Parathyroid adenoma (tissue), 2 donors: ENCODE measurements at regions not wholly inside any gene's neighbourhood (a gene's known extent, or its start where the extent isn't known, plus 50 kb on each side); places are given as distances from the start of the nearest gene placed in this dataset.

Experiments
- H2AFZ ChIP-seq: fragments of 300-600 bp; sonication (generic); one replicate; pipeline ENCODE4 v1.7.0; 2017; ENCODE audit warnings: antibody characterized with exemption, mild to moderate bottlenecking
- H3K27ac ChIP-seq: fragments of 300-600 bp; sonication (generic); one replicate; pipeline ENCODE4 v1.7.0; 2017
- H3K27me3 ChIP-seq: fragments of 300-600 bp; sonication (generic); one replicate; pipeline ENCODE4 v1.7.0; 2017; ENCODE audit warnings: low read length; ENCODE audit not compliant: control insufficient read depth, insufficient read depth
- H3K36me3 ChIP-seq: fragments of 300-600 bp; sonication (generic); one replicate; pipeline ENCODE4 v1.7.0; 2017; ENCODE audit warnings: low read length; ENCODE audit not compliant: control insufficient read depth, insufficient read depth
- H3K4me1 ChIP-seq: fragments of 300-600 bp; sonication (generic); one replicate; pipeline ENCODE4 v1.7.0; 2017; ENCODE audit warnings: control low read depth
- H3K4me2 ChIP-seq: fragments of 300-600 bp; sonication (generic); one replicate; pipeline ENCODE4 v1.7.0; 2017; ENCODE audit warnings: low read length
- H3K4me3 ChIP-seq: fragments of 300-600 bp; sonication (generic); one replicate; pipeline ENCODE4 v1.7.0; 2017; ENCODE audit warnings: low read depth, low read length
- H3K79me2 ChIP-seq: fragments of 300-600 bp; sonication (generic); one replicate; pipeline ENCODE4 v1.7.0; 2017; ENCODE audit warnings: control low read depth
- H3K9ac ChIP-seq: fragments of 300-600 bp; sonication (generic); one replicate; pipeline ENCODE4 v1.7.0; 2017; ENCODE audit warnings: mild to moderate bottlenecking
- H3K9me3 ChIP-seq: fragments of 300-600 bp; sonication (generic); one replicate; pipeline ENCODE4 v1.7.0; 2017; ENCODE audit warnings: low read length; ENCODE audit not compliant: control insufficient read depth
- TF ChIP-seq, protein P1 (sequence below): fragments of 300-600 bp; sonication (generic); IDR thresholded peaks from one replicate; pipeline ENCODE4 v1.7.0; 2017; ENCODE audit warnings: antibody characterized with exemption, mild to moderate bottlenecking
- donor health status: primary hyperparathyroidism.

DNA sequence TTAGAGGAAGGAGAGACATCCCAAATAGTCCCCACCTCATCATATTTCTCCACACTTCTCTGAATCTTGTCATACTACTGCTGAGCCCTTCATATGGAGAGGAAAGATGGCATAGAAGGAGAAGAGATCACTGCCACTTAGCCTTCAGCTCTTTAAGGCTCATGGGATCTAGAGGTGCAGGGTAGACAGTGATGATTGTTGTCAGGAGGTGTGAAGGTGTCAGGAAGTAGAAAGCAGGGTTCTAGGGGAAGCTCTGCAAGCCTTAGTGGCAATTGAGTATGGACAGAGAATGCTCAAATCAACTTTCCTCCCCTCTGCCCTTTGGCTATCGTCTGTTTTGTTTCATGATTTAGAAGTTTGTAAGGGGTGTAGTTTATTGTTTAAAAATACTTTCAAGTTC, 505.7 kb downstream of the ZNF608 start:
- no peak overlapping the region for H2AFZ ChIP-seq
- TF ChIP-seq, protein P1, sequence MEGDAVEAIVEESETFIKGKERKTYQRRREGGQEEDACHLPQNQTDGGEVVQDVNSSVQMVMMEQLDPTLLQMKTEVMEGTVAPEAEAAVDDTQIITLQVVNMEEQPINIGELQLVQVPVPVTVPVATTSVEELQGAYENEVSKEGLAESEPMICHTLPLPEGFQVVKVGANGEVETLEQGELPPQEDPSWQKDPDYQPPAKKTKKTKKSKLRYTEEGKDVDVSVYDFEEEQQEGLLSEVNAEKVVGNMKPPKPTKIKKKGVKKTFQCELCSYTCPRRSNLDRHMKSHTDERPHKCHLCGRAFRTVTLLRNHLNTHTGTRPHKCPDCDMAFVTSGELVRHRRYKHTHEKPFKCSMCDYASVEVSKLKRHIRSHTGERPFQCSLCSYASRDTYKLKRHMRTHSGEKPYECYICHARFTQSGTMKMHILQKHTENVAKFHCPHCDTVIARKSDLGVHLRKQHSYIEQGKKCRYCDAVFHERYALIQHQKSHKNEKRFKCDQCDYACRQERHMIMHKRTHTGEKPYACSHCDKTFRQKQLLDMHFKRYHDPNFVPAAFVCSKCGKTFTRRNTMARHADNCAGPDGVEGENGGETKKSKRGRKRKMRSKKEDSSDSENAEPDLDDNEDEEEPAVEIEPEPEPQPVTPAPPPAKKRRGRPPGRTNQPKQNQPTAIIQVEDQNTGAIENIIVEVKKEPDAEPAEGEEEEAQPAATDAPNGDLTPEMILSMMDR, result no peak
- no peaks in the 10 kb centered on the region for H3K36me3 ChIP-seq
- no peak overlapping the region for H3K4me3 ChIP-seq
- no peaks in the 10 kb centered on the region for H3K9me3 ChIP-seq
- no peaks in the 10 kb centered on the region for H3K27me3 ChIP-seq
- H3K27ac ChIP-seq, result no peak overlapping the region
- no peaks in the 10 kb centered on the region for H3K79me2 ChIP-seq
- H3K4me1 ChIP-seq, result no peaks in the 10 kb centered on the region
- H3K9ac ChIP-seq, result no peak overlapping the region
- no peak overlapping the region for H3K4me2 ChIP-seq

DNA sequence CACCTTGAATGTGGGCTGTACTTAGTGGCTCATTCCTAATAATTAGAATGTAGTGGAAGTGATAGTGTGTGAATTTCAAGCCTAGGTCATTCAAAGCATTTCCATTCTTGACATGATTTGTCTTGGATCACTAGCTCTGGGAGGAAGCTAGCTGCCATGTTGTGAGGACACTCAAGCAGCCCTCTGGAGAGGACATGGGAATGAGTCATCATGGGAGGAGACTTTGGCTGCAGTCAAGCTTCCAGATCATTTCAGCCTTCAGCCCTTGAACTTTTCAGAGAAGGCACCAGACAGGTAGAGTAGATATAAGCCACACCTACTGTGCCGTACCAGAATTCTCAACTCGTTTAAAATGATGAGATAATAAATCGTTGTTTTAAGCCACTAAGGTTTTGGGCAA, 506.9 kb downstream of the ZNF608 start:
- no peak overlapping the region for H3K9ac ChIP-seq
- no peaks in the 10 kb centered on the region for H3K4me1 ChIP-seq
- H3K4me3 ChIP-seq, result no peak overlapping the region
- H2AFZ ChIP-seq, result no peak overlapping the region
- no peaks in the 10 kb centered on the region for H3K27me3 ChIP-seq
- H3K4me2 ChIP-seq, result no peak overlapping the region
- TF ChIP-seq, protein P1, result no peak
- H3K27ac ChIP-seq, result no peak overlapping the region
- H3K36me3 ChIP-seq, result no peaks in the 10 kb centered on the region
- no peaks in the 10 kb centered on the region for H3K79me2 ChIP-seq
- H3K9me3 ChIP-seq, result no peaks in the 10 kb centered on the region

DNA sequence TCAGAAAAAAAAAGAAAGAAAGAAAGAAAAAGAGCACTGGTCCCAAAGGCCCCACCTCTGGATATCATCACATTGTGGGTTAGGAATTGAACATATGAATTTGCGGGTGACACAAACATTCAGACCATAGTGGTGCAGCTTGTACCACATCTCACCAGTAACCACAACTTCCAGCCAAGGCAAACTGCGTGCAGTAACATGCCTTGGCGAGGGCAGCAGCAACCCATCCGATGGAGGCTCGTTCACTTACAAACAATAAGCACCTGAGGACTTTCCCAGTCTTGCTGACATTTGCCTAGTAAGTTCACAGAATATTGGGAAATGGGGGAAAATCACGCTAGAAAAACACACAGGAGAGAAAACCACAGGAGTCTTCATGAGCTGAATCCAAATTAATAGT, 508.1 kb downstream of the ZNF608 start:
- Histone ChIP-seq H3K9me3 (no peaks in the 10 kb centered on the region), H3K4me3 (no peak overlapping the region), H2AFZ (no peak overlapping the region), H3K4me1 (no peaks in the 10 kb centered on the region), H3K27me3 (no peaks in the 10 kb centered on the region), H3K4me2 (no peak overlapping the region), H3K27ac (no peak overlapping the region), H3K9ac (no peak overlapping the region), H3K36me3 (no peaks in the 10 kb centered on the region), H3K79me2 (no peaks in the 10 kb centered on the region)
- TF ChIP-seq, protein P1, result no peak

DNA sequence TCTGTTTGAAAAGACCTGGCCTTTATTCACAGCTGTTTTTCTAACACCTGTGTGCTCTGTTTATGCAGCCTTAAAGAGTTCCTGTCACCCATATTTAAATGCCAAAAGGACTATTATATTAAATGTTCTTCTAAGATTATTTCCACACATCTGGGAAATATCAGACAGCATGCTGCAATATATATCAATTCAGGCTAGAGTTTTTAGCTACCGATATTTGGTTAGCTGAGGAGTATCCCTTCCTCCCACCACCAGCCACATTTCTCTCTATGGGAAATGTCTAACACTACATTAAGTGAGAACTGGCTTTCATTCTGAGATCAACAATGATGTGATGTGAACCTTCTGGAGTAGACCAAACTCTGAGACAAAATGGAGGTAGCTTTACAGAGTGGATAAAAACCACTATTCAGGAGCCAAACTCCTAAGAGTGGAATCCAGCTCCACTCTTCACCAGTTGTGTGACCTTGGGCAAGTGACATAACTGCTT, 509.2 kb downstream of the ZNF608 start:
- Histone ChIP-seq H3K79me2 (no peaks in the 10 kb centered on the region), H3K4me1 (no peaks in the 10 kb centered on the region), H3K9me3 (no peaks in the 10 kb centered on the region), H2AFZ (no peak overlapping the region), H3K27me3 (no peaks in the 10 kb centered on the region), H3K4me2 (no peak overlapping the region), H3K36me3 (no peaks in the 10 kb centered on the region), H3K27ac (no peak overlapping the region), H3K4me3 (no peak overlapping the region), H3K9ac (no peak overlapping the region)
- TF ChIP-seq, protein P1, result no peak

DNA sequence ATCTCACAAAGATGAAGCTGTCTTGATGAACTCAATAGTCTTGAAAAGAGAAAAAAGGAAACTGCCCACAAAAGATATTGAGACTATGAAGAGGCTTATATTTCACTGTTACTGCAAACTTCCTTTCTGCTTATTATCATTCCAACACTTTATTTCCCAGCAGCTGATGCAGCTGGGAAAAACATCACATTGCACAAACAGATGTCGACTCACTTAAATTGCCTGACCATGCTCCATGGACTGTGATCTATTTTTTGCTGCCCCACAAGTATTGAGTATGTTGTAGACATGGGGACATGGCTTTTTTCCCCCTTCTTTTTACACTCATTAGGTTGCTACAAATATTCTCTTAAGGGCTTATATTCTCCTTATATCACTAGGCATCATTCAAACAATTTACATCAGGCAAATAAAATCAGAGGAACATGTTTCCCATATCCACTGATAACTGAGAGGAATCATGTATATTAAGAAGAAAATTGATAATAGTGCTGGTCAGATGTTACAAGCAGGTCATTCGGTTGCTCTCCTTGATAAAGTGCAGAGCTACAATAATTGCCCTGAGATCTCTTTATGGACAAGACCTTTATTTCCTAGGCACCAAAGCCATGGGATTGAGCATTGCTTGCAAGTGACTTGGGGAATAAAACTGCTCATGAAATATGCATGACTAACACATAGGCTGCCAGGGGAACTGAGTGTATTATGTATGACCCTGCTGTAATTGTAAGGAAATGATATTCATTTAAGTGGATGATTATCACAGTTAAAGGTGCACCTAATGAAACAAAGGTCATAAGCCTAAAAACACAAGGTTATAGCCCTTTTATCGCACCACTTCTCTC, 509.9 kb downstream of the ZNF608 start:
- no peak overlapping the region for H2AFZ ChIP-seq
- H3K9ac ChIP-seq, result no peak overlapping the region
- no peaks in the 10 kb centered on the region for H3K4me1 ChIP-seq
- no peaks in the 10 kb centered on the region for H3K27me3 ChIP-seq
- H3K36me3 ChIP-seq, result no peaks in the 10 kb centered on the region
- H3K79me2 ChIP-seq, result no peaks in the 10 kb centered on the region
- no peaks in the 10 kb centered on the region for H3K9me3 ChIP-seq
- TF ChIP-seq, protein P1, result no peak
- H3K4me2 ChIP-seq, result no peak overlapping the region
- no peak overlapping the region for H3K4me3 ChIP-seq
- H3K27ac ChIP-seq, result no peak overlapping the region
